Gastroesophageal sphincter (tissue), 3 donors: ENCODE measurements at regions not wholly inside any gene's neighbourhood (a gene's known extent, or its start where the extent isn't known, plus 50 kb on each side); places are given as distances from the start of the nearest gene placed in this dataset.

ENCODE experiments used
- POLR2A ChIP-seq, 2 donors: fragments of 450-650 bp; IDR thresholded peaks; one replicate each; pipeline ENCODE4 v1.6.1; 2017; ENCODE audit warnings: antibody characterized with exemption in 2 of 2, mild to moderate bottlenecking in 2 of 2, moderate library complexity in 1 of 2
- POLR2AphosphoS5 ChIP-seq: sonication (generic); formaldehyde crosslinking; IDR thresholded peaks from one replicate; pipeline ENCODE4 v1.6.1; 2017; ENCODE audit warnings: antibody characterized with exemption
- TF ChIP-seq, protein P1 (sequence below), 4 experiments: fragments of 200-600 bp in 2 of 4; fragments of 450-650 bp in 2 of 4; sonication (generic) in 1 of 4; IDR thresholded peaks; one replicate each; pipeline ENCODE4 v1.5.1; 2017 to 2019; ENCODE audit warnings: antibody characterized with exemption in 4 of 4, mild to moderate bottlenecking in 2 of 4, moderate library complexity in 2 of 4

DNA sequence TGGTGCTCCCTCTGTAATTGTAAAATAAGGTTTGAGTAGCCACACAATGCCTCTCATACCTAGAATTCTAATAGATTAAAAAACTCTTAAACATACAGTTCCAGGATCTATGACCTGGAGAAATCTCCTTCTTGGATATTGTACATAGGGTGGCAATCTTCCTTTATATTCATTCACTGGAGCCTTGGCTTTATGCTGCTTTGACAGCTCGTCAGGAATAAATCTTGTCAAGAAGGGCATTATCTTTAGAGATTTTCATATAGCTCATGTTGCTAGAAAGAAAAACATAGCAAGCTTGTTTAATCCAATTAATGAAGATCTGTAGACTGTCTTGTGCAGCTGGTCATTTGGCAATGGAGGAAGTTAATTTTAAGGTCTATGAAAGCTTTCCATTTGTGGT lies 131.1 kb downstream of the PYDC2 start:
- TF ChIP-seq POLR2A (IDR thresholded peaks at IDR 0.05) (no peak), POLR2AphosphoS5 (no peak)
- TF ChIP-seq, protein P1, sequence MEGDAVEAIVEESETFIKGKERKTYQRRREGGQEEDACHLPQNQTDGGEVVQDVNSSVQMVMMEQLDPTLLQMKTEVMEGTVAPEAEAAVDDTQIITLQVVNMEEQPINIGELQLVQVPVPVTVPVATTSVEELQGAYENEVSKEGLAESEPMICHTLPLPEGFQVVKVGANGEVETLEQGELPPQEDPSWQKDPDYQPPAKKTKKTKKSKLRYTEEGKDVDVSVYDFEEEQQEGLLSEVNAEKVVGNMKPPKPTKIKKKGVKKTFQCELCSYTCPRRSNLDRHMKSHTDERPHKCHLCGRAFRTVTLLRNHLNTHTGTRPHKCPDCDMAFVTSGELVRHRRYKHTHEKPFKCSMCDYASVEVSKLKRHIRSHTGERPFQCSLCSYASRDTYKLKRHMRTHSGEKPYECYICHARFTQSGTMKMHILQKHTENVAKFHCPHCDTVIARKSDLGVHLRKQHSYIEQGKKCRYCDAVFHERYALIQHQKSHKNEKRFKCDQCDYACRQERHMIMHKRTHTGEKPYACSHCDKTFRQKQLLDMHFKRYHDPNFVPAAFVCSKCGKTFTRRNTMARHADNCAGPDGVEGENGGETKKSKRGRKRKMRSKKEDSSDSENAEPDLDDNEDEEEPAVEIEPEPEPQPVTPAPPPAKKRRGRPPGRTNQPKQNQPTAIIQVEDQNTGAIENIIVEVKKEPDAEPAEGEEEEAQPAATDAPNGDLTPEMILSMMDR (IDR thresholded peaks at IDR 0.05): no peak
